ENCODE measurements at regions not wholly inside any gene's neighbourhood (a gene's known extent, or its start where the extent isn't known, plus 50 kb on each side); places are given as distances from the start of the nearest gene placed in this dataset.

- Histone ChIP-seq H3K9me3 (no peaks in the 10 kb centered on the region), H3K4me3 (no peak overlapping the region), H3K27me3 (ENCODE audit: low read depth) (peaks cover 4% of the 10 kb centered on the region), H3K36me3 (no peaks in the 10 kb centered on the region), H3K27ac (no peak overlapping the region), H3K4me1 (no peaks in the 10 kb centered on the region)
- no peak for ATAC-seq
- no peak for DNase-seq
- no peak for TF ChIP-seq CTCF (IDR thresholded peaks at IDR 0.05)
- intact Hi-C loops (cut with DNase I): no loop called here
These were observed 115.1 kb upstream of the GPC1 start for GRCh38 chr2:240320204-240320993.

GRCh38 chr2:240322231-240322955 lies 113.1 kb upstream of the GPC1 start:
- TF ChIP-seq CTCF (IDR thresholded peaks at IDR 0.05): no peak
- H3K4me1 ChIP-seq: peaks cover 4% of the 10 kb centered on the region
- no peaks in the 10 kb centered on the region for H3K9me3 ChIP-seq
- DNase-seq: no peak
- no peak overlapping the region for H3K27ac ChIP-seq
- H3K4me3 ChIP-seq: no peak overlapping the region
- intact Hi-C loops (cut with DNase I): no loop called here
- H3K36me3 ChIP-seq: no peaks in the 10 kb centered on the region
- peaks cover 8% of the 10 kb centered on the region for H3K27me3 ChIP-seq (ENCODE audit: low read depth)
- no peak for ATAC-seq

GRCh38 chr2:240322991-240323390 lies 112.5 kb upstream of the GPC1 start:
- peaks cover 8% of the 10 kb centered on the region for H3K27me3 ChIP-seq (ENCODE audit: low read depth)
- H3K36me3 ChIP-seq: no peaks in the 10 kb centered on the region
- H3K4me1 ChIP-seq: peaks cover 4% of the 10 kb centered on the region
- H3K9me3 ChIP-seq: no peaks in the 10 kb centered on the region
- no peak for ATAC-seq
- no peak overlapping the region for H3K4me3 ChIP-seq
- intact Hi-C loops (cut with DNase I): no loop called here
- no peak for DNase-seq
- TF ChIP-seq CTCF (IDR thresholded peaks at IDR 0.05): no peak
- H3K27ac ChIP-seq: no peak overlapping the region

GRCh38 chr2:240323601-240324291 lies 111.7 kb upstream of the GPC1 start:
- H3K27me3 ChIP-seq (ENCODE audit: low read depth): peaks cover 8% of the 10 kb centered on the region
- no peak overlapping the region for H3K27ac ChIP-seq
- peaks cover 4% of the 10 kb centered on the region for H3K4me1 ChIP-seq
- no peaks in the 10 kb centered on the region for H3K36me3 ChIP-seq
- intact Hi-C loops (cut with DNase I): no loop called here
- H3K9me3 ChIP-seq: no peaks in the 10 kb centered on the region
- no peak overlapping the region for H3K4me3 ChIP-seq
- DNase-seq (no peak), ATAC-seq (no peak)
- TF ChIP-seq CTCF (IDR thresholded peaks at IDR 0.05): no peak

GRCh38 chr2:240324312-240325015 lies 111.0 kb upstream of the GPC1 start:
- intact Hi-C loops (cut with DNase I): no loop called here
- Histone ChIP-seq H3K36me3 (no peaks in the 10 kb centered on the region), H3K9me3 (no peaks in the 10 kb centered on the region), H3K27me3 (ENCODE audit: low read depth) (peaks cover 3% of the 10 kb centered on the region), H3K4me1 (peaks cover 4% of the 10 kb centered on the region), H3K27ac (no peak overlapping the region), H3K4me3 (no peak overlapping the region)
- no peak for TF ChIP-seq CTCF (IDR thresholded peaks at IDR 0.05)
- ATAC-seq (no peak), DNase-seq (no peak)

All from lower lobe of right lung (tissue), 2 donors.